ENCODE measurements at regions not wholly inside any gene's neighbourhood (a gene's known extent, or its start where the extent isn't known, plus 50 kb on each side); places are given as distances from the start of the nearest gene placed in this dataset.

GRCh38 chr12:63083046-63083445 lies 68.0 kb downstream of the AVPR1A start:
- TF ChIP-seq EP300 (IDR thresholded peaks at IDR 0.05) (no peak), CTCF (IDR thresholded peaks at IDR 0.05) (no peak)

Measured in upper lobe of left lung (tissue), 4 donors.